ENCODE measurements at regions not wholly inside any gene's neighbourhood (a gene's known extent, or its start where the extent isn't known, plus 50 kb on each side); places are given as distances from the start of the nearest gene placed in this dataset.

GRCh38 chr11:81342966-81343365 is 1390.7 kb downstream of the FAM181B start:
- TF ChIP-seq YY1 (IDR thresholded peaks at IDR 0.05; ENCODE audit: insufficient read depth, insufficient read length) = no peak
- TF ChIP-seq ZNF274 (IDR thresholded peaks at IDR 0.05; ENCODE audit: low read depth, low read length) = no peak
